CD4-positive, alpha-beta T cell (primary cell): ENCODE measurements at regions not wholly inside any gene's neighbourhood (a gene's known extent, or its start where the extent isn't known, plus 50 kb on each side); places are given as distances from the start of the nearest gene placed in this dataset.

Experiments used
- ATAC-seq: fragments of 200-7000 bp; cut with Tn5 transposase; one replicate; pipeline ENCODE4 v1.10.0; 2022; ENCODE audit warnings: mild to moderate bottlenecking; ENCODE audit not compliant: poor library complexity
- CTCF ChIA-PET: fragments of 350-600 bp; sonication (Branson Sonifier 250); formaldehyde crosslinking; loops from one replicate; lab custom pipeline; 2021; ENCODE audit warnings: antibody characterized with exemption, inconsistent platforms; lab: Charles Lee
- POLR2A ChIA-PET: fragments of 350-600 bp; sonication (Branson Sonifier 250); formaldehyde crosslinking; loops from one replicate; lab custom pipeline; 2021; ENCODE audit warnings: antibody characterized with exemption, inconsistent platforms; lab: Charles Lee
- DNase-seq, 14 experiments: peaks; one replicate each; pipeline ENCODE4 v3.0.0-alpha.2; 2013 to 2020; ENCODE audit warnings: mixed read lengths in 2 of 14
- H3K27ac ChIP-seq, 2 donors: one replicate each; pipeline versions ENCODE4 v1.5.1 to v1.7.0; 2013; ENCODE audit warnings: low read length in 2 of 2, low read depth in 1 of 2, mild to moderate bottlenecking in 1 of 2
- H3K27me3 ChIP-seq, 2 experiments: 1 replicate in 1 of 2; 2 replicates in 1 of 2; pipeline versions ENCODE4 v1.6.1 to v1.7.0; 2013; ENCODE audit warnings: low read length in 2 of 2, control low read depth in 1 of 2, mild to moderate bottlenecking in 1 of 2, moderate library complexity in 1 of 2; ENCODE audit not compliant: insufficient read depth in 2 of 2, control insufficient read depth in 1 of 2
- H3K36me3 ChIP-seq: one replicate; pipeline ENCODE4 v1.6.1; 2013; ENCODE audit warnings: low read length, control low read depth; ENCODE audit not compliant: insufficient read depth
- H3K4me1 ChIP-seq: one replicate; pipeline ENCODE4 v1.6.1; 2013; ENCODE audit warnings: low read length, control low read depth; ENCODE audit not compliant: insufficient read depth
- H3K4me3 ChIP-seq: one replicate; pipeline ENCODE4 v1.5.1; 2013; ENCODE audit warnings: mild to moderate bottlenecking, low read length, moderate library complexity
- H3K9me3 ChIP-seq, 2 experiments: 1 replicate in 1 of 2; 2 replicates in 1 of 2; pipeline versions ENCODE4 v1.6.1 to v1.7.0; 2013; ENCODE audit warnings: low read length in 2 of 2, mild to moderate bottlenecking in 2 of 2, control low read depth in 1 of 2, moderate library complexity in 1 of 2; ENCODE audit not compliant: control insufficient read depth in 1 of 2, insufficient read depth in 1 of 2
- H3K27ac Mint-ChIP-seq: one replicate; pipeline ENCODE4 v1.8.0; 2020; ENCODE audit warnings: mixed read lengths
- H3K27me3 Mint-ChIP-seq: one replicate; pipeline ENCODE4 v1.8.0; 2021; ENCODE audit warnings: mixed read lengths
- H3K36me3 Mint-ChIP-seq: one replicate; pipeline ENCODE4 v1.8.0; 2021; ENCODE audit warnings: low read depth, mixed read lengths
- H3K4me1 Mint-ChIP-seq: one replicate; pipeline ENCODE4 v1.8.0; 2021; ENCODE audit warnings: low read depth, mixed read lengths
- H3K4me3 Mint-ChIP-seq: one replicate; pipeline ENCODE4 v1.8.0; 2020; ENCODE audit warnings: mild to moderate bottlenecking, mixed read lengths
- H3K9me3 Mint-ChIP-seq: one replicate; pipeline ENCODE4 v1.8.0; 2020; ENCODE audit warnings: mixed read lengths
- intact Hi-C, 2 experiments: fragments of 100-400 bp; cut with DNase I in 1 of 2; cut with micrococcal nuclease in 1 of 2; formaldehyde crosslinking; loops; one replicate each; pipeline versions ENCODE4 v1.15.1 to v1.9.0; 2023 to 2025; cut with DNase I, micrococcal nuclease
- TF ChIP-seq, protein P1 (sequence below): fragments of 200-600 bp; IDR thresholded peaks from one replicate; pipeline ENCODE4 v1.8.0; 2022; ENCODE audit warnings: antibody characterized with exemption, mild to moderate bottlenecking

DNA sequence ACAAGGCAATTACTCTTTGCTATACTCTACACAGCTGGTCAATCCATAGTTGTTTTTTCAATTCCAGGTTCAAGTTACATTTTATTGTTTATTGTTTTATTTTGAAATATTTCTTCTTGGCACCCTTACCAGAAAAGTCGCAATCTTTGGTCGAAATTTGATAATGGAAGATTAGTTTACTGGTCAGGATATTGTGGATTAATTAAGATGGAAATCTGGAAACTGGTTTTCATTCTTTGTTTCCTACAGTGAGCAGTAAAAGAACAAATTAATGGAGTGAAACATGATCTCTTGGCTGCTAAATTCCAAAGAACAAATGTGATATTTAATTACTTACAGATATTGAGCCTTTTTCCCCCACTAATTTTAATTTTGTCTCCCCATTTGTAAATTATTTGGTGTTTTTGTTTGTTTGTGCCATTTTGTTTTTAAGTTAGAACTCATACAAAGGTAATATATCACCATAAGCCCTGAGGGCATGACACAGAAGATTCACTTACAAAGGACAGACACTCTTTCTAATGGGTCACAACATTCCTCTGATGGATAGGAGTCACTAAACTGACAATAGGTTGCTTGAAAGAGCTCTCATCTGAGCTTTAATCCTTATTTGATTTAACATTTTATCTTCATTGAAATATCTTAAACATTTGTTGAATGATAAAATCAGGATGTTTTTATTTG is 700.2 kb downstream of the KCNJ2 start:
- intact Hi-C loops = loop anchor here in 1 of 2 experiments (10.0 kb wide), 1 partner anchor 55 kb away; no protein-coding TSS in a partner anchor
- Mint-ChIP-seq H3K27ac (no peak overlapping the region), H3K4me1 (no peaks in the 10 kb centered on the region), H3K36me3 (no peaks in the 10 kb centered on the region), H3K27me3 (no peaks in the 10 kb centered on the region), H3K9me3 (no peaks in the 10 kb centered on the region), H3K4me3 (no peak overlapping the region)
- no peak overlapping the region for H3K27ac ChIP-seq
- ChIA-PET CTCF (interaction anchor here (0.9 kb wide), 1 partner anchor 17 kb away, joined by 3 read pairs; no protein-coding TSS in a partner anchor), POLR2A (no interaction called here)
- TF ChIP-seq, protein P1, sequence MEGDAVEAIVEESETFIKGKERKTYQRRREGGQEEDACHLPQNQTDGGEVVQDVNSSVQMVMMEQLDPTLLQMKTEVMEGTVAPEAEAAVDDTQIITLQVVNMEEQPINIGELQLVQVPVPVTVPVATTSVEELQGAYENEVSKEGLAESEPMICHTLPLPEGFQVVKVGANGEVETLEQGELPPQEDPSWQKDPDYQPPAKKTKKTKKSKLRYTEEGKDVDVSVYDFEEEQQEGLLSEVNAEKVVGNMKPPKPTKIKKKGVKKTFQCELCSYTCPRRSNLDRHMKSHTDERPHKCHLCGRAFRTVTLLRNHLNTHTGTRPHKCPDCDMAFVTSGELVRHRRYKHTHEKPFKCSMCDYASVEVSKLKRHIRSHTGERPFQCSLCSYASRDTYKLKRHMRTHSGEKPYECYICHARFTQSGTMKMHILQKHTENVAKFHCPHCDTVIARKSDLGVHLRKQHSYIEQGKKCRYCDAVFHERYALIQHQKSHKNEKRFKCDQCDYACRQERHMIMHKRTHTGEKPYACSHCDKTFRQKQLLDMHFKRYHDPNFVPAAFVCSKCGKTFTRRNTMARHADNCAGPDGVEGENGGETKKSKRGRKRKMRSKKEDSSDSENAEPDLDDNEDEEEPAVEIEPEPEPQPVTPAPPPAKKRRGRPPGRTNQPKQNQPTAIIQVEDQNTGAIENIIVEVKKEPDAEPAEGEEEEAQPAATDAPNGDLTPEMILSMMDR = no peak
- H3K9me3 ChIP-seq = peaks cover 0 to 4% of the 10 kb centered on the region in 2 experiments
- no peaks in the 10 kb centered on the region for H3K36me3 ChIP-seq
- no peak overlapping the region for H3K4me3 ChIP-seq
- H3K4me1 ChIP-seq = no peaks in the 10 kb centered on the region
- no peaks in the 10 kb centered on the region for H3K27me3 ChIP-seq
- no peak for ATAC-seq
- no peak for DNase-seq

DNA sequence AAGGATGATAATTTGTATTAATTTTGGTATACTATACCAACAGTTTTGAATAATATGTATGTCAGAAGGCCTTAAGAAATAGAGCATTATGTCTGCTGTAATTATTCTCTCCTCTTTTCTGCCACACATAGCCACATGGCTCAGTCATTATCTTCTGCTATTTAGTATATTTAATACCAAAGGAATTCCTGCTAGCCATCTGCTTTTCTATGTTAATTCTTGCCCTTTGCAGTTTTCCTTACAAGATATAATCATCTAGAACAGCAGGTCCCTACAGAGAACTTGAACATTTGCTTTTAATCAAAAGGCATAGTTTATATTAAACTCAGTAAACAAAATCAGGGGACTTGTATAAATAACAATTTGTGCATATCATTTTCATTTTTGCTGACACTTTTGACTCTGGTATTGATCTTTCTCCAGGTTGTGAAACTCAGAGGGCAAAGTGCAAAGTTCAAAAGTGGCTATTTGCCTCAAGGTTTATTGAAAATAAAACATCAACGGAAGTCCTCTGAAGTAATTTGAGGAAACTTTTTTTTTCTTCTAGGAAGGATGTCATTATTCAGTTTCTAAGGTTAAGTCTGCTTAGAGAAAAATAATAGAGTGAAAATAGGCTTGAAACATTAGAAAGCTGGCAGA is 702.0 kb downstream of the KCNJ2 start:
- H3K4me3 ChIP-seq = no peak overlapping the region
- H3K27me3 ChIP-seq = no peaks in the 10 kb centered on the region
- TF ChIP-seq, protein P1 = no peak
- H3K27me3 Mint-ChIP-seq = no peaks in the 10 kb centered on the region
- intact Hi-C loops = loop anchor here in 1 of 2 experiments (10.0 kb wide), 1 partner anchor 56 kb away; no protein-coding TSS in a partner anchor
- H3K27ac ChIP-seq = no peak overlapping the region
- H3K9me3 Mint-ChIP-seq = no peaks in the 10 kb centered on the region
- CTCF ChIA-PET = no interaction called here
- H3K4me1 Mint-ChIP-seq = no peaks in the 10 kb centered on the region
- H3K4me3 Mint-ChIP-seq = no peak overlapping the region
- no peak overlapping the region for H3K27ac Mint-ChIP-seq
- POLR2A ChIA-PET = no interaction called here
- no peaks in the 10 kb centered on the region for H3K4me1 ChIP-seq
- H3K36me3 Mint-ChIP-seq = no peaks in the 10 kb centered on the region
- ATAC-seq (no peak), DNase-seq (no peak)
- no peaks in the 10 kb centered on the region for H3K9me3 ChIP-seq
- H3K36me3 ChIP-seq = no peaks in the 10 kb centered on the region

DNA sequence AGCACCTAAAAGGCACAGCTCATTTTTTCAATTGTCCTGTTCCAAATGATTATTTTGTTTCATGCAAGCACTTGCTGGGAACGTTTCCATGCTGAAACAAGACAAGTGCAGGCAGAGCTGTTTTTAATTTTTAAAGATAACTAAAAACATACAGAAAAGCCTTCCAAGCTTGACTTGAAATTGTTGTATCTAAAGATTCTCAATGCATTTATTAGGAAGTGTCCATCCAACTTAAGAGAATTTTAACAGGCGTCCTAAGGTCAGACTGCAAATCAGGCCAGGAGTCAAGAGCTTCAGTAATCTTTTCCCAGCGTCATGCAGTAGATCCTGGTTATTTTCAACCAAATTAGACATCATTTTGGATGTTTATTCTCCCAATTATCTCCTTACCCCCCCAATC is 702.8 kb downstream of the KCNJ2 start:
- no peak overlapping the region for H3K4me3 Mint-ChIP-seq
- H3K4me3 ChIP-seq = no peak overlapping the region
- H3K27me3 Mint-ChIP-seq = no peaks in the 10 kb centered on the region
- H3K9me3 ChIP-seq = no peaks in the 10 kb centered on the region
- H3K4me1 ChIP-seq = no peaks in the 10 kb centered on the region
- TF ChIP-seq, protein P1 = no peak
- H3K27ac ChIP-seq = no peak overlapping the region
- no peaks in the 10 kb centered on the region for H3K36me3 ChIP-seq
- no peak overlapping the region for H3K27ac Mint-ChIP-seq
- POLR2A ChIA-PET = no interaction called here
- H3K27me3 ChIP-seq = no peaks in the 10 kb centered on the region
- CTCF ChIA-PET = no interaction called here
- intact Hi-C loops = loop anchor here in 1 of 2 experiments (10.0 kb wide), 1 partner anchor 57 kb away; no protein-coding TSS in a partner anchor
- H3K4me1 Mint-ChIP-seq = no peaks in the 10 kb centered on the region
- H3K9me3 Mint-ChIP-seq = no peaks in the 10 kb centered on the region
- no peak for DNase-seq
- no peak for ATAC-seq
- no peaks in the 10 kb centered on the region for H3K36me3 Mint-ChIP-seq
